Chondrocyte (in vitro differentiated cells): ENCODE measurements at regions not wholly inside any gene's neighbourhood (a gene's known extent, or its start where the extent isn't known, plus 50 kb on each side); places are given as distances from the start of the nearest gene placed in this dataset.

Experiments used
- DNase-seq: peaks from one replicate; pipeline ENCODE4 v3.0.0; 2021; ENCODE audit warnings: mixed read lengths, low spot score
- H3K27ac Mint-ChIP-seq: one replicate; pipeline ENCODE4 v1.8.0; 2021; ENCODE audit warnings: mild to moderate bottlenecking, moderate library complexity, mixed read lengths; ENCODE audit not compliant: unreplicated experiment
- H3K27me3 Mint-ChIP-seq: 2 replicates; pipeline ENCODE4 v1.8.0; 2021; ENCODE audit warnings: low read depth, mixed read lengths
- H3K36me3 Mint-ChIP-seq: 2 replicates; pipeline ENCODE4 v1.8.0; 2021; ENCODE audit warnings: low read depth, mixed read lengths
- H3K4me1 Mint-ChIP-seq: 2 replicates; pipeline ENCODE4 v1.8.0; 2021; ENCODE audit warnings: low read depth, mild to moderate bottlenecking, mixed read lengths
- H3K4me3 Mint-ChIP-seq: one replicate; pipeline ENCODE4 v1.8.0; 2021; ENCODE audit warnings: mild to moderate bottlenecking, moderate library complexity, mixed read lengths; ENCODE audit not compliant: unreplicated experiment
- H3K9me3 Mint-ChIP-seq: 2 replicates; pipeline ENCODE4 v1.8.0; 2021; ENCODE audit warnings: low read depth, mixed read lengths
- CTCF ChIP-seq: fragments of 200-600 bp; sonication (generic); IDR thresholded peaks from 2 replicates; pipeline ENCODE4 v1.5.0; 2021; ENCODE audit warnings: antibody characterized with exemption, mild to moderate bottlenecking, moderate library complexity

GRCh38 chr7:17055596-17055995 is 173.8 kb upstream of the AGR3 start:
- Mint-ChIP-seq H3K9me3 (peaks cover 4% of the 10 kb centered on the region), H3K4me1 (peaks cover 24% of the 10 kb centered on the region), H3K27me3 (no peaks in the 10 kb centered on the region), H3K4me3 (no peak overlapping the region), H3K27ac (no peak overlapping the region), H3K36me3 (peaks cover 2% of the 10 kb centered on the region)
- no peak for TF ChIP-seq CTCF
- no peak for DNase-seq

GRCh38 chr7:17056491-17057142 is 174.8 kb upstream of the AGR3 start:
- peaks cover 24% of the 10 kb centered on the region for H3K4me1 Mint-ChIP-seq
- H3K27ac Mint-ChIP-seq, result no peak overlapping the region
- H3K36me3 Mint-ChIP-seq, result peaks cover 2% of the 10 kb centered on the region
- H3K27me3 Mint-ChIP-seq, result no peaks in the 10 kb centered on the region
- H3K4me3 Mint-ChIP-seq, result no peak overlapping the region
- no peak for TF ChIP-seq CTCF
- no peak for DNase-seq
- H3K9me3 Mint-ChIP-seq, result peaks cover 4% of the 10 kb centered on the region

- DNase-seq, result no peak
- Mint-ChIP-seq H3K27ac (no peak overlapping the region), H3K4me1 (peaks cover 24% of the 10 kb centered on the region), H3K36me3 (no peaks in the 10 kb centered on the region), H3K9me3 (peaks cover 4% of the 10 kb centered on the region), H3K27me3 (no peaks in the 10 kb centered on the region), H3K4me3 (no peak overlapping the region)
- no peak for TF ChIP-seq CTCF
These were observed 175.3 kb upstream of the AGR3 start for GRCh38 chr7:17057143-17057509.

- Mint-ChIP-seq H3K36me3 (no peaks in the 10 kb centered on the region), H3K9me3 (no peaks in the 10 kb centered on the region), H3K27me3 (no peaks in the 10 kb centered on the region), H3K4me1 (peaks cover 24% of the 10 kb centered on the region), H3K27ac (no peak overlapping the region), H3K4me3 (no peak overlapping the region)
- no peak for TF ChIP-seq CTCF
- DNase-seq, result no peak
These were observed 176.8 kb upstream of the AGR3 start for GRCh38 chr7:17058568-17058967.

- Mint-ChIP-seq H3K9me3 (no peaks in the 10 kb centered on the region), H3K36me3 (no peaks in the 10 kb centered on the region), H3K4me3 (no peak overlapping the region), H3K27me3 (no peaks in the 10 kb centered on the region), H3K4me1 (peaks cover 20% of the 10 kb centered on the region), H3K27ac (no peak overlapping the region)
- DNase-seq, result no peak
- TF ChIP-seq CTCF, result no peak
These were observed 178.3 kb upstream of the AGR3 start for GRCh38 chr7:17060051-17060450.
